HG03064 (cell line): ENCODE measurements at regions not wholly inside any gene's neighbourhood (a gene's known extent, or its start where the extent isn't known, plus 50 kb on each side); places are given as distances from the start of the nearest gene placed in this dataset.
"Not testable (repeated sequence)": the region's sequence is repeated elsewhere in the genome, so short reads cannot be mapped to it uniquely, and the experiment has no call there.

Experiments
- ATAC-seq: cut with Tn5 transposase; IDR thresholded peaks from one replicate; pipeline ENCODE4 v1.9.1; 2021; ENCODE audit warnings: low read depth; ENCODE audit not compliant: unreplicated experiment

GRCh38 chr4:188987011-188987410, 847.8 kb downstream of the TRIML1 start:
- ATAC-seq, result no peak

- no peak for ATAC-seq
Measured at GRCh38 chr4:188988131-188988530, 848.9 kb downstream of the TRIML1 start.

GRCh38 chr4:188989371-188989770, 850.1 kb downstream of the TRIML1 start:
- ATAC-seq, result no peak

- no peak for ATAC-seq
Measured at GRCh38 chr4:188992706-188993105, 853.5 kb downstream of the TRIML1 start.

GRCh38 chr4:188993871-188994270, 854.6 kb downstream of the TRIML1 start:
- no peak for ATAC-seq

GRCh38 chr4:189001283-189001970, 862.2 kb downstream of the TRIML1 start:
- ATAC-seq, result no peak

GRCh38 chr4:189001971-189002450, 862.8 kb downstream of the TRIML1 start:
- ATAC-seq, result no peak

GRCh38 chr4:189002475-189002874, 863.2 kb downstream of the TRIML1 start:
- ATAC-seq, result no peak

GRCh38 chr4:189010452-189011217, 871.4 kb downstream of the TRIML1 start:
- not testable (repeated sequence) for ATAC-seq

- ATAC-seq, result no peak
Measured at GRCh38 chr4:189021831-189022230, 882.6 kb downstream of the TRIML1 start.

GRCh38 chr4:189022440-189023035, 883.3 kb downstream of the TRIML1 start:
- ATAC-seq, result no peak

GRCh38 chr4:189029976-189030504, 890.8 kb downstream of the TRIML1 start:
- ATAC-seq, result no peak

GRCh38 chr4:189032606-189033338, 893.5 kb downstream of the TRIML1 start:
- ATAC-seq, result no peak

- no peak for ATAC-seq
Measured at GRCh38 chr4:189033801-189034347, 894.6 kb downstream of the TRIML1 start.

GRCh38 chr4:189035091-189035490, 895.9 kb downstream of the TRIML1 start:
- no peak for ATAC-seq

- no peak for ATAC-seq
Measured at GRCh38 chr4:189035654-189036053, 896.4 kb downstream of the TRIML1 start.

- ATAC-seq, result no peak
Measured at GRCh38 chr4:189036906-189037305, 897.7 kb downstream of the TRIML1 start.

GRCh38 chr4:189046642-189047041, 894.0 kb upstream of the FRG1 start:
- ATAC-seq, result no peak

GRCh38 chr4:189048119-189048518, 892.6 kb upstream of the FRG1 start:
- no peak for ATAC-seq

- no peak for ATAC-seq
Measured at GRCh38 chr4:189049682-189050081, 891.0 kb upstream of the FRG1 start.
